ENCODE measurements at regions not wholly inside any gene's neighbourhood (a gene's known extent, or its start where the extent isn't known, plus 50 kb on each side); places are given as distances from the start of the nearest gene placed in this dataset.

DNA sequence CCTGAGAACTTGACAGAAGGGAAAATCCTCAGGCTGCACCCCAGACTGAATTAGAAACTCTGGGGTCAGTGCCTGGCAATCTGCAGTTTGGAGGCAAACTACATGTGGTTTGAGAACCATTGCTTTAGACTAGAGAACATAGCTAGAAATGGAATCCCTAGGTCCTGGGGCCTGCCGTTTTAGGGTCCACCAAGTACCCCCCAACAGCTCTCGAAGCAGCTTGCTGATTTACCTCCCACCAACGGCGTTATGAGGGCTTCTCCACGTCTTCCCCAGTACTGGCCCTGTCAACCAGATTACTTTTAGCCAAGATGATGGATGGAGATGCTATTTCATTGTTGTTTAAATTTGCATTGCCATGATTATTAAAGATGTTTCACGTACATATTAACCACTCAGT is 272.5 kb downstream of the XXYLT1 start:
- no peak overlapping the region for H3K4me3 ChIP-seq (ENCODE audit: low read length)
- TF ChIP-seq, protein P1, sequence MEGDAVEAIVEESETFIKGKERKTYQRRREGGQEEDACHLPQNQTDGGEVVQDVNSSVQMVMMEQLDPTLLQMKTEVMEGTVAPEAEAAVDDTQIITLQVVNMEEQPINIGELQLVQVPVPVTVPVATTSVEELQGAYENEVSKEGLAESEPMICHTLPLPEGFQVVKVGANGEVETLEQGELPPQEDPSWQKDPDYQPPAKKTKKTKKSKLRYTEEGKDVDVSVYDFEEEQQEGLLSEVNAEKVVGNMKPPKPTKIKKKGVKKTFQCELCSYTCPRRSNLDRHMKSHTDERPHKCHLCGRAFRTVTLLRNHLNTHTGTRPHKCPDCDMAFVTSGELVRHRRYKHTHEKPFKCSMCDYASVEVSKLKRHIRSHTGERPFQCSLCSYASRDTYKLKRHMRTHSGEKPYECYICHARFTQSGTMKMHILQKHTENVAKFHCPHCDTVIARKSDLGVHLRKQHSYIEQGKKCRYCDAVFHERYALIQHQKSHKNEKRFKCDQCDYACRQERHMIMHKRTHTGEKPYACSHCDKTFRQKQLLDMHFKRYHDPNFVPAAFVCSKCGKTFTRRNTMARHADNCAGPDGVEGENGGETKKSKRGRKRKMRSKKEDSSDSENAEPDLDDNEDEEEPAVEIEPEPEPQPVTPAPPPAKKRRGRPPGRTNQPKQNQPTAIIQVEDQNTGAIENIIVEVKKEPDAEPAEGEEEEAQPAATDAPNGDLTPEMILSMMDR (conservative IDR thresholded peaks at IDR 0.05; ENCODE audit: low read length), result no peak
- DNase-seq (ENCODE audit: low read depth), result no peak

DNA sequence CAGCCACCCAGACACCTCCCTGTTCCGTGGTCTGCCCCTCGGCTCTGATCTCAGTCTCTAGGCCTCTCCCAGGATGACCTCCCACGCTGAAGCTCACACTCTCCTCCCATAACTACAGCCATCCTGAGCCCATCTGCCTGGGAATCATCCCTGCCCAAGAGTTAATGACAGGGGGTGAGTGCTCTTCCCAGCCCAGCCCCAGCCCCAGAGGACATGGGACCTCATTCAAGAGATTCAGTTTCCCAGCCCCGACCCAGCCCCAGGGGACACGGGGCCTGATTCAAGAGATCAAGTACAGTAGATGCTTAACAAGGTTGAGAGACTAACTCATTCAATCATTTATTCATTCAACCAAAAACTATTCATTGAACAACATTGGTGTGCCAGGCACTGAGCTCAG is 272.0 kb downstream of the XXYLT1 start:
- no peak for DNase-seq (ENCODE audit: low read depth)
- no peak overlapping the region for H3K4me3 ChIP-seq (ENCODE audit: low read length)
- TF ChIP-seq, protein P1 (conservative IDR thresholded peaks at IDR 0.05; ENCODE audit: low read length), result no peak

DNA sequence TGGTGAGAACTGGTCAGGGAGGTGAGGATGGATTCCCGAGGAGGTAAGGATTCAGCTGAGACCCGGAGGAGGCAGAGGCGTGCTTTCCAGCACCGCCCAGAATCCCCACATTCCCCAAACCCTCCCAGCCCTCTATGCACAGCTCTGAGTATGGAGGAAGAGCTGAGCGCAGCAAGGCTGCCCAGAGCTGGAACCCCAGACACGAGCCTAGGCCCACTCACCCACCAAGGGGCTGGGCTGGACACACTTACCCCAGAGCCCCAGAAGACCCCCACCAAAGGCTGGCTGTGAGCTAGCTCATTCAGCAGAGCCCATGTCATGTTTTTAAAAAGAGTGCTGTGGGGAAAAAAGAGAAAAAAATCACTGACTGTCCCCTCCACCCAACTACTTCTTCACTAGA is 271.5 kb downstream of the XXYLT1 start:
- TF ChIP-seq, protein P1 (conservative IDR thresholded peaks at IDR 0.05; ENCODE audit: low read length), result no peak
- no peak for DNase-seq (ENCODE audit: low read depth)
- H3K4me3 ChIP-seq (ENCODE audit: low read length), result no peak overlapping the region

DNA sequence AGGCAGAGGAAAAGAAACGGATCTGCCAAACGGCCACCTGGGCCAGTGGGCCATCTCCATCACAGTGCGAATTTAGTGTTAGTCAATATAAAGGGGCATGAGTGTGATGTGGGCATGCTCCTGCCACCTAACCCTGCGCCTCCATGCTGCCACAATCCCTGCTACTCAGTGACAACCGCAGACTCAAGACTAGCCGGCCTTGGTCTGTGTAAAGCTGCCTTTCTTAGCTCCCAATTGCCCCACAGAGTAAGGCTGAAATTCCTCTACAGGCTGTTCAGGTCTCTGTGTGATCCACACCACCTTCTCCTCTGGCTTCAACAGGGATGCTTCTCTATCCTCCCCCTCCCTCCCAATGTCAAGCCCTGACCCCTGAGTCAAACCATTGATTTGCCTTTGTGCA is 269.7 kb downstream of the XXYLT1 start:
- H3K4me3 ChIP-seq (ENCODE audit: low read length), result no peak overlapping the region
- TF ChIP-seq, protein P1 (conservative IDR thresholded peaks at IDR 0.05; ENCODE audit: low read length), result no peak
- no peak for DNase-seq (ENCODE audit: low read depth)

DNA sequence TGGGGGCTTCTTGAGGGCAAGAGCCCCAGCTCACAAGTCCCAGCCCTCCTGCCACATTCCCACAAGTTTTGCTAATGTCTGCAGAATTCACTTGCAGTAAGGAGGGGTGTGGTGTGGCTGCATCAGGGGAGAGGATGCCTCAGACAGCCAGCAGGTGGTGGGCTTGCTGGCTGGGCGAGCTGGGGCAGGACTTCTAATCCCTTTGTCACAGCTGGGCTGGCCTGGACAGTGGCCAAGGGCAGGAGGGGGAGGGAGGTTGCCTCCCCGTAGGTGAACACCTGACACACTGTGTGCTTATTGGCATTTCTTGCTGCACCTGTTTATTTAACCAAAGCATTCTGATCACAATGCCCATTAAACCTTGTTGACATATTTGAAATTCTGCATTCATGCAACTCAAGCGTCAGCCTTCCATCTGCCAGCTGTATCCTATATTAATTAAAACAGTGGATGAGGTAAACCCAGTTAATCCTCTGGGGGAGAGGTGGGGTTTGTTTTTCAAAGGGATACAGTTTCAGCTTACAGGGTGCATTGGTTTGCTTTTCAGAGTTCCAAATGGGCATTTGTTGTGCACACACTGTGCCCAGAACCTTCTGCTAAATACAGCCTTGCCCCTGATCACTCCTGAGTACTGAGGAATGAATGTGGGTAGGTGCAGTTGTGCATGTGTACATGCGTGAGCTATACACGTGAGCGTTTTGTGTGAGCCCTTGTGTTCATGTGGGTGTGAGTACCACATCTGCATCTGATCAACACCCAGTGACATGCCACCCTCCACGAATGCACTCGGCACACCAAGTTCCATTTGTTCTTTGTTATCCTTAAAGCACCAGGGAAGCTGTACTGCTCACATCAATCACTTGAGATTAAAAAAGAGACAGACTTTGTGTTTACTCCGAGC is 268.7 kb downstream of the XXYLT1 start:
- H3K4me3 ChIP-seq (ENCODE audit: low read length), result no peak overlapping the region
- TF ChIP-seq, protein P1 (conservative IDR thresholded peaks at IDR 0.05; ENCODE audit: low read length), result peak; percentile 50
- peak; percentile 34 for DNase-seq (ENCODE audit: low read depth)

DNA sequence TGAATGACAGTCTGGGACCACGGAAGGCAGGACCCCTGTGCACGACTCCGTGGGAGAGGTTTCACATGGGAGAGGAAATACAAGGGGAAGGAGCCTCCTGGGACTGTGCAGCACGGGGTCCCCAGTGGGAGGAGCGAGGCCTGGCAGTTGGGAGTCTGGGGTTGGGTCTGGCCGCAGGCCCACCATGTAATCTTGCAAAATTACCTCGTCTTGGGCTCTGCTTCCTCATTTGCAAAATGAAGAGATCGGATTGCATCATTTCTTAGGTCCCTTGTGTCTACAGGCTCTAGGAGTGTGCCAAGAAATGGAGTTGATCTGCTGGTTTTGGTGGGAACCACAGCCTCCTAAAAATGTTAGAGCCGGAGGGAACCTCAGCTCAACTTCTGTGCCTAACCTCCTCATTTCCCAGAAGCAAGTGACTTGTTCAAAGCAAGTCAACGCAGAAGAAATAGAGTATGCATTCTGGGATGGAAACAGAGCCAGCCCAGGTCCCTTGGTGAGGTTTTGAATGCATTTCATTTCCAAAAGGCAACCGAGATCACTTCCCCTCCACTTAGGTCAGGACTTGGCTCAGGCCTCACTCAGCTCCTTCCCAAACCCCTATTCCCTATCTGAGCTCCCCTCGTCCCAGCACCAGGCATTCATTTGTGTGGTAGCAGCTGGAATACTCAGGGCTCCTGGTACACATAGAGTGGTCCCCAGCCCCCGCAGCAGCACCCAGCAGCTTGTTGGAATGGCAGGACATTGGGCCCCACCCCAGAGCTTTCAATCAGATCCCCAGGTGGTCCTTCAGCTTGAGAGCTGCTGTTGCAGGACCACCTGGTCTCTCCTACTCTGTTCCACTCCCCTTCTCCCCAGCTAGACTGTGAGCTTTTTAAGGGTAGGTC is 267.7 kb downstream of the XXYLT1 start:
- H3K4me3 ChIP-seq (ENCODE audit: low read length), result no peak overlapping the region
- DNase-seq (ENCODE audit: low read depth), result peak; percentile 77
- TF ChIP-seq, protein P1 (conservative IDR thresholded peaks at IDR 0.05; ENCODE audit: low read length), result no peak
